Stimulated activated CD8-positive, alpha-beta memory T cell treated with anti-CD3 and anti-CD28 coated beads, Interleukin-4, amount 100 ng/mL, for 24 hours (primary cell): ENCODE measurements at regions not wholly inside any gene's neighbourhood (a gene's known extent, or its start where the extent isn't known, plus 50 kb on each side); places are given as distances from the start of the nearest gene placed in this dataset.

ENCODE experiments used
- DNase-seq: peaks from one replicate; pipeline ENCODE4 v3.0.0-alpha.2; 2020; ENCODE audit warnings: low read depth

- no peak for DNase-seq
These were observed 456.7 kb downstream of the LMO4 start for GRCh38 chr1:87785386-87785785.

GRCh38 chr1:87786229-87786628 is 457.5 kb downstream of the LMO4 start:
- no peak for DNase-seq

DNA sequence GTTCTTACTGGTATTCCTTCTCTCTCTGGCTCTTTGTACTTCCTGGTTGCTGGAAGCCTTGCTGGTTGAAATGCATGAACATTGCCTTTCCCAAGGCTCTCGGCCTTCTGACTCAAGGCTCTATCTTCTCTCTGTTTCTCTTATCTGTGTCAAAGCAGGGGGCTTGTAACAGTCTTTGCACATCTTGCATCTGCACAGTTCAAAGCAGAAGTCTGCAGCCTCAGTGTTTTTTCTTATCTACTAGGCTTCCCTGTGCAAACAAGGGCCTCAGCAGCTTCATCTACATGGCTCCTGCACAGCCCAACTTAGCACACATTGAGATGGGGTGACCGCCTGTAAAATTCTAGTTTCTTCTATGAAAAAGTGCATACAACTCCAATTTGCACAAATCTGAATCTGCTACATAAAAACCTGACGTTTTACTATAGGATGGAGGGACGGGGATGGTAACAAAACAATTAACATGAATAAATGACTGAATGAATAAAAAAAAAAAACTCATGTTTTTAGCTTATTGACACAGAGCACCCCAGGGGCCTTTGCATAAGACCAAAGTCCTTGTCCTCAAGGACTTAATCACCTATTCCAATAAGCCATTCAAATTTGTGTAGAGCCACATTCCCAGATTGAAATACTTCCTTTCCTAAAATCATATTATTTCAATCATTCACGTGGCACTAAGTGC is 458.3 kb downstream of the LMO4 start:
- no peak for DNase-seq

GRCh38 chr1:87787551-87787950 is 458.9 kb downstream of the LMO4 start:
- no peak for DNase-seq

- no peak for DNase-seq
These were observed 462.1 kb downstream of the LMO4 start for GRCh38 chr1:87790756-87791155.

- DNase-seq: no peak
These were observed 463.5 kb downstream of the LMO4 start for GRCh38 chr1:87791931-87792740.

DNA sequence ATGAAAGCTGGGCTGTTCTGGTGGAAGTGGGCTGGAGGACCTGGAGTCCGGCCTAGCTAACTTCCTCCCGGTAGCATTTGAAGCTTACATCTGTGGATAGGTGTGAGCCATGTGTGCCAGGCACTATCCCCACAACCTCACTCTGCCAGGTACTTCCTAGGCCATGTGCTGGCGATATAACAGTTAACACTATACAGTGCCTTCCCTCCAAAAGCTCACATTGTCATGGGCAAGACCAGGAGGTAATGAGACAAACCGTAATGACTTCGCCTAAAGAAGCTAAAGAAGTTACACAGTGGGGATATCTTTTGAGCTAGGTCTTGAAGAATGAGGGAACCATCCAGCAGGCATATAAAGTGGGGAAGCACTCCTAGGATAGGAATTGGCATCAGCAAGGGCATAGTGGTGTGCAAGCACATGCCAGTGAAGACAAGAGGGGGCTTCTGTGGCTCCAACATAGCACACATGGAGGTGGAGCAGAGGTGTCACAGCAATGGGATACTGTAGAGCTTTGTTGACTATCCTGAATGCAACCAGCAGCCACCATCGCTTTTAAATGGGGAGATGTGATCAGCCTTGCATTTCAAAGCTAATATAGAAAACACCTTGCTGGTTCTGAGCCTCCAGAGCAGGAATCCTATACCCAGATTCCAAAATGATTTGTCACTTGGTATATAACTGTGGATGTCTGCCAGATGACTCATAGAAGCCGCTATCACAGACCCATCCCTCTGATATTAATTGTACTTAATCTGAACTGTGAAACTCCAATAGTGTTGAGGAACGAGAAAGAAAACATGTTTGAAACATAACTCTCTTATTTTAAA is 466.3 kb downstream of the LMO4 start:
- no peak for DNase-seq

DNA sequence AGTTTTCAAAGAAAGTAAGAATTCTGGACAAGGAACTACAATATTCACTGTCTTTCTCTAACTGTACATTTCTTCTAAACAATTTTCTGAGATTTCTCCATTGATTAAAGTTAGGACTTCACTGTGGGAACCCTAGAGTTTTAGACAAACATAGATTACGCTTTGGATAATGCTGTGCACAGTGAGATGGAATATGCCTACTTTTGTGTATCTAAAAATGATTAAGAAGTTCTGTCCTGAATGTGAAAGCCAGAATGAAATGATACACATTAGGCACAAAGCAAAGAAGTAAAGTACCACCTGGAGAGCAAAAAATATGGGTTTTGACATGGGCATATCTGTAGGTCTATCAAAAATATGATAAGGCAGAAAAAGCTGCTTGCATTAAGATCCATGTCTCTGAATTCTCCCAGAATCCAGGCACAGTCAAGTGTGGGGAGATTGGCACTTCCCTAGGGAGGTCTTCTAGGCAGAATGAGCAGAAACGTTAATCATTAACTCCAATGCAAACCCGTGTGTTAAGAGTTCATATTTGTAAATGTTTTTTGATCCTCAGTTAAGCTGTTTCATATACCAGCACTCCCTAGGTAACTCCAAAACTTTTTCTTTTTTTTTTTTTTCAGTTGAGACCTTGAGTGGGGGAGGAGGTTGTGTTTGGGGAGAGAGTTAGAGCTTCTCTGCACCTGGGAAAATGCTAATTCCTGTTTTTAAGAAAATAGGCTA is 467.1 kb downstream of the LMO4 start:
- no peak for DNase-seq

GRCh38 chr1:87796471-87796901 is 467.8 kb downstream of the LMO4 start:
- no peak for DNase-seq

- no peak for DNase-seq
These were observed 470.8 kb downstream of the LMO4 start for GRCh38 chr1:87799451-87799850.

DNA sequence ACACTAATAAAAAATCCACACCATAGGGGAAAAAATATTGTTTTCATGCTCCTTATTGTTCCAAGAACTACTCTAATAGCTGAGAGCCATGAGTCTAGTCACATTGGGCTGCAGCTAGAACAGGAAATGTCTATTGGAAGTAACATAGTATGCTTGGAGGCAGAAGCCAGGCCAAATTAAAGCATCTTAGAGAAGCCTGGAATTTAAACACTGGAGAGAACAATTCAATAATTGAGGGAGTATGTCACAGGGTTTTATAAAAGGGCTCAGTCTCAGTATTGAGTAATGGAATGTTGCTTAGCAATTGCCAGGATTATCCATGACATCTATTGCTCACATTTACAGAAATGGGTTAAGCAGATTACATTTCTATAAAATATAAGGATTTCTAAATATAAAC is 471.3 kb downstream of the LMO4 start:
- DNase-seq: no peak

DNA sequence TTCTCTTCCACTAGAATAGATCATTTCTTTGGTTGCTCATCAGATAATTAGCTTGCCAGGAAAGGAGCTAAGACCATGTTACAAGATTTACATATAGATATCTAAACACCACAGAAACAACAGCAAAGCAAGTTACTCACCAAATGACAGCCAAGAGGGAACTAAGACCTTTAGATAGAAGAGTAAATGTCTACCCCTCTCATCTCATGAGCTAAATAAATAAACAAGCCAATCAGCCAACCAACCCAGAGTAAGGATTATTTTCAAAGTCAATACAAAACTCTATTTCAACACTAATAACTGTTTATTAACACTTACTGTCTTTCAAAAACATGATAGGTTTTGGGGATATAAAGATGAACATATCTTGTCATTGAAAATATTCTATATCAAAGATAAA is 474.7 kb downstream of the LMO4 start:
- DNase-seq: no peak

GRCh38 chr1:87804128-87804527 is 475.4 kb downstream of the LMO4 start:
- DNase-seq: no peak

DNA sequence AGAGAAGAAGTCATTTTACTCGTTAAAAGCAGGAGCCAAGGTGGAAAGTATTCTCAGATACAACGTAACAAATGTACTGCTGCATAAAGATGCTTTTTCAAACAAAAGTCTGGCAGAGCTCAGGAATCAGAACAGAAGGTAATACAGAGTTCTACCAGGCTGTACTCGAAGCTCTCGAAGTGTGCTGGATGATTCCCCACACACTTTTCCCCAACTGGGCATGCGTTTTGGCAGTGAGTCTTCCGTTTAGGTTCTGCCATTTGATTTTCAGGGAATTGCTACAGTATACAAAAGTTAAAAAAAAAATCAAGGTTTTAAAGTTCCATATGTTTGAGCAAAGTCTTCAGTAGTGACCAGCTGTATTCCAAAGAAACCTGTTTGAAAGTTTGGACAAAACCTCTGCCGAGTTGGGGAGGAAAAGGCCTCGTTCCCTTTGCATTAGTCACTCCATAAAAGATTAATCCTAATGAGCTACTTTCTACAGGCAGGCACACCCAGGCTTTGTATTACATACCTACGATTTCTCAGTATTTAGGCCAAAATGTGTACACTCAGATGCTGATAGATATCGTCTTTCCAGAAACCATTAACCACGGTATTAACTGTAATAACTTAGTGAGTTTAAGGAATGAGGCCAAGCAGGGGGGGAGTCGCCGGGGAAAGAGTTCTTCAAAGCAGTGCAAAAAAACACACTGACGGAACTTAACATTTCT is 477.1 kb downstream of the LMO4 start:
- no peak for DNase-seq

GRCh38 chr1:87806379-87807094 is 477.9 kb downstream of the LMO4 start:
- DNase-seq: no peak

DNA sequence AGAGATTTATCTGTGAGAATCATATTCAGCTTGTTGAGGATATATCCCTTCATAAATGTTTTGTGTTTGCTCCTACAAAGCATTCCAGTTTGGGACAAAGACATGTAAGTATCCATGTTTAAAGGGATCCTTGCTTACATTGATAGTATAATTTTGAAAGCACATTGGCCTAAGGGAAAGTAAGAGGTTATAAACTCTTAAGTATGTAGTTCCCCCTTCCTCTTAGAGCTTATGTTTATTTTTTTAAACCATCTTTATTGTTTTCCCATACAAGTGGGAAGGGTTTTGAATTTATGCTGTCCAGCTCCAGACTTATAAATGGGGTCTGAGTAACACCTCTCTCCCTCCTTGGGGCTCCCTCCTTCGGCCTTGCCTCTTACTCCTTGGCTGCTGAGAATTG is 481.5 kb downstream of the LMO4 start:
- no peak for DNase-seq

DNA sequence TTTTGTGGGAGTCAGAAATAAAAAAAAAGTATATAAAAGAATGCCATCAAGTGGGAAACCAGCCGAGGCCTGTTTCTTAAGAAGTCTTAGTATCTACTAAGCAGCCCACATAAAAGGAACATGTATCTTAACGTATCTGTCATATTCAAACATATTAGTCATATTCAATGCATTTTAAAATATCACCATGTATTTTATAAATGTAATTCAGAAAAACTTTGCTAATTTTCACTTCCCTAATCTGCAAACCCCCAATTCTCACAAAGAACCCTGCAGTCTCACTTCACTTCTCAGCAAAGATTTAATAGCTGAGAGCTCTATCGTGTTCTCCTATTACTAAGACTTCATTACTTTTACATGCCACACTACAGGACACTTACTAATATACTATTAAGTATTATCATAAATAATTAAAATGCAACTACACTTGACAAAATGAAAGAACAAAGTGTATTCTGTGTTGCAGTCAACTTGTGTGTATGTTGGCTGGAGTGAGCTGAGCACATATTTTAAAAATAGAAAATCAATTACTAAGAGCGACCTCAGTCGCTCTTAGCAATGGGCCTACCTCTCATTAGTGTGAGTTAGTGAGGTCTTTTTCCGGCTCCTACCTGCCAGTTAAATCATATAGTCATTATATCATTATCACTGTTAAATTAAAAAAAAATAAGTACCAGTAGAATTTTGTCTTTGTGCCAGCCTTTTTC is 484.3 kb downstream of the LMO4 start:
- DNase-seq: no peak

- DNase-seq: no peak
These were observed 485.9 kb downstream of the LMO4 start for GRCh38 chr1:87814573-87814972.

- DNase-seq: no peak
These were observed 488.0 kb downstream of the LMO4 start for GRCh38 chr1:87816646-87817045.

DNA sequence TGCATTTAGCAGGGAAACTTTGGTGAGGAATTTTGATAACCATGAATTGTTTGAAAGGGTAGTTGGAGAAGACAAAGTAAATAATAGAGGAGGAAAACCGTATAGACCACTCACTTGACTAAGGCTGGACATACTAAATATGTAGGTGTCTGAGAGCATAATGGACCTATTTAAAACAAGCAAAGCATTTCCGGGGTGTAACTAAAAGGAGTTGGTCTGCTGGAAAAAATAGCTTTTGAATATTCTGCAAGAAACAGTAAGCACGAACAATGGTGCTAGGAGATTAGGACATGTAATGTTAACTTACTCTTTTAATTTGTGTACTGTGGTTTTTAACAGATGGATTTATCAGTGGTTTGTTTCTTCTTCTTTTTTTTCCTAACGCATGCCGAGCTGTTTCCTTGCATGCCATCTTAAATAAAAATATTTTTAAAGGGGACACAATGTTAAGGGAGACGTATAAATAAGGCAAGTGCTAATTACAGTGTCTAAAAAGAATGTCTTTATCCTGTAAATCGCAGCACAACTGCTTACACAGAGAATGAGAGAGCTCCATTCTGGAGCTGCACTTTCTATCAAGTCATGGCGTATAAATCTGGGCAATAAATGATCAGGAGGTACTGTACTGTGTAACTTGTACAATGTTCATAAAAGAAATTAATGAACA is 492.1 kb downstream of the LMO4 start:
- DNase-seq: no peak
